Mucosa of gallbladder (tissue), 1 donor: ENCODE measurements at regions not wholly inside any gene's neighbourhood (a gene's known extent, or its start where the extent isn't known, plus 50 kb on each side); places are given as distances from the start of the nearest gene placed in this dataset.
"Not testable (repeated sequence)": the region's sequence is repeated elsewhere in the genome, so short reads cannot be mapped to it uniquely, and the experiment has no call there.

Experiments used
- DNase-seq: peaks from one replicate; pipeline ENCODE4 v3.0.0-alpha.2; 2020; ENCODE audit warnings: low spot score
- donor health status: DM: no; HTN: no; CAD: no.

DNA sequence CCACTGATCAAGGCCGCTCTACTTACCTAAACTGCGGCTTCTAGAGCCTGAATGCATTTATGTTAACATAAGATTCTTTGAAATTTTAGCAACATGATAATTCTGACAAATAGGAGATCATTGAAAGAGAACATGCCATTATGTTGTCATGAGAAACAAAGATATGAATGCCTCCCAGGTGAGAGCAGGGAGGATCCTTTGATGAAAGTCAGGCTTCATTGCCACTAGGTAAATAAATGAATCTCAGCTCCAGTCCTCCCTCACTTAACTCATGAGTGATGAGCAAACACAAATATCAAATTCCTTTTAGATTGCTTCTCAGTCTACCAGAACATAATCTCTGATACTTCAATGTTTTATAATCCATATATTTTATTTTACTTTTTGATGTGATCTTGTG is 463.2 kb upstream of the CDH7 start:
- DNase-seq = no peak

DNA sequence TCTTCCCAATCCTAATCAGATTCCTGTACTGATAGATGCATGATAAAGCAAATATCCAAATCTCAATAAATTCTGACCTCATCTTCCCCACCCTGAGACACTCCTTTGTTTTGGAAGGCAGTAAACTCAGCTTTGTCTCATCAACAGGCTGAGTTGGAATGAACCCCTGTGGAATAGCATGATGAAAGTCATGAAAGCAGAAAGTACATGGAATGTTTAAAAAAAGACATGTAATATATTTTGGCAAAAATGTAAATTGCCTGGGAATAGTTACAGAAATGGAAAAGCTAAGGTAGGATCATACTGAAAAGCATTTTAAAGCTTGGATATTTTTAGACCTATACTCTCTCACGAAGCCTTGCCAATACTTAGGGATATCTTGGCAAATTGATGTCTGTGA is 468.7 kb upstream of the CDH7 start:
- DNase-seq = no peak

DNA sequence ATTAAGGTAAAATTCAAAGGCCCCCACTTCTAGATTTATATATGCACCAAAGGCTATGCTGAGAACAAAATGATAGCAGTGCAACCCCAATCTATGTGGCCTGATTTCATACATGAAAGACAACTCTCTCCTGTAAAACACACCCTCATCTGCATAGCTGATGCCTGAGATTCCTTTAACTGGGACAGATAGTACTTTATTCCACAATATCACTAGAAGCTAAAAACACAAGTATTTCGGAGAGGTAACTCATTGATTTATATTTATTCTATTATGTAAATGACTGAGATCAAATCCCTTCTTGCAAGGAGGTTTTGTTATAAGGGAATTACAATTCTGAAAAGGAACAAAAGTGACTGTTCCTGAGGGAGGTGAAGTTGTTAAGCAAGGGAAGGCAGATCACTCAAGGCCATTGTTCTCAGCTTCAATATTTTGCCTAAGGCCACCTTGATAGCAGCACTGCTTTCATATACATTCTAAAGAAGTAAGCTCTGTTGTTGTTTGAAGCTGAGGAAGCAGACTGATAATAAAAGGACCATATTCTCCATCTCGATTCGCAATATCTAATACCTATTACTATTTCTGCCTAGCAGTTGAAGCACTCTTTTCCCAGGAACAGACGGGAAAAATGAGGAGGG is 471.0 kb upstream of the CDH7 start:
- DNase-seq = no peak

DNA sequence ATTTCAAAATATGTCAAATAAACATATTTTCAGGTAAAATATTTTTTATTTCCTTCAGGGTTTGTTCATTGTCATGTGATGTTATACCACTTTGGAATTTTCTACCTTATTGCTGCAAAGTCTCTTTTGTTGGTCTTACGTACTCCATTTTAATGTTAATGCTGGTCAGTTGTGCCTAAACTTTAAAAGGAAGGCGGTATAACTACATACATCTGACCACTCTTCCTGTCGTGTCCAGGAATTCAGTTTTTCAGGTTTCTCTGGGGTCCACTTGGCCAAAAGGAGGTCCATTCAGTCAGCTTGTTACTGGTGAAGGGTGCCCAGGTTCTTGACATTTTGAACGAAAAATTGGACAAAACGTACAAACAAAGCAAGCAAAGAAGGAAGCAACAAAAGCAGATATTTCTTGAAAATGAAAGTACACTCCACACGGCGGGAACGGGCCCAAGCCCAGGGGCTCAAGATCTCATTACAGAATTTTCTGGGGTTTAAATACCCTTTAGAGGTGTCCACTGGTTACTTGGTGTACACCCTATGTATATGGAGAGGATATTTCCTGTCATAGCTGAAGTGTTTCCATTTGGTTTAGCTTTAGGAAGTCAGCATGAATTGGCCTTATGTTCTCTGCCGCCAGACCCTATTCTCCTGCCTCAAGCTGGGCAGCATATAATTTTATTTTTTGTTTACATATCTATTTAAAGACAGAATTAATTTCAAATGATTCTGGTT is 471.7 kb upstream of the CDH7 start:
- DNase-seq = no peak

DNA sequence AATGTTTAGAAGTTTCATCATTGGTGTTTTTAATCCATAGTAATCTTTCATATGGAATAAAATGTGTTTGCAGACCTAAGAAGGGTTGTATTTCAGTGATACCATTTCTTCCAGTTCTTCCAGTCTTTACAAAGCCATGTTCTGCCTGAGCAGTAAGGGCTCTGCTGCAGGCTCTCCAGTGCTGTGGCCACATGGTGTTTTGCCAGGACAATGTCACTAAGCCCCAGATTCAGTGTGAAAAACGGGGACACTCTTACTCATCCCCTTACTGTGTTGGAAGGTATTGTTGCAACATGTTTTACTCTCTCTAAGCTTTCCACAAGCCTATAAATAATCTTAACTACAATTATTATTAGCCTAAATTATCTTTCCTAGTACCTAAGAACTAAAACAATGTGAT is 481.4 kb upstream of the CDH7 start:
- DNase-seq = no peak

DNA sequence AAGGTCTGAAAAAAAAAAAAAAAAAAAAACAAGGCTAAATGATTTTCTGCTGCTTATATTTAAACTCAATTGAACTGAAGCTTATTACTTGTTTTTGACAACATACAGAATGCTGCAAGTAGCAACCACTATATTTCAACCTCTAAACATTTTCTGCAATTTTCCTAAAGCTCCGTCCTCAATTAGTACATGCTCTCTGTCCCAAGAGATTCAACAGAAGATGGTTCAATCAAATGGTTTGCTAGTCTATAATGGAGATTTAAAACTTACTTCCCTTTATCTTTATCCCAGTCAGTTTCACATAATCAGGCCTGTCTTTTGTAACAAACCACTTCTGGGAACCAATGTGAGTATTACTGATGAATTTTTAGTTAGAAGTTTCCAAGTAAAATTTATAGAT is 485.1 kb upstream of the CDH7 start:
- DNase-seq = no peak

DNA sequence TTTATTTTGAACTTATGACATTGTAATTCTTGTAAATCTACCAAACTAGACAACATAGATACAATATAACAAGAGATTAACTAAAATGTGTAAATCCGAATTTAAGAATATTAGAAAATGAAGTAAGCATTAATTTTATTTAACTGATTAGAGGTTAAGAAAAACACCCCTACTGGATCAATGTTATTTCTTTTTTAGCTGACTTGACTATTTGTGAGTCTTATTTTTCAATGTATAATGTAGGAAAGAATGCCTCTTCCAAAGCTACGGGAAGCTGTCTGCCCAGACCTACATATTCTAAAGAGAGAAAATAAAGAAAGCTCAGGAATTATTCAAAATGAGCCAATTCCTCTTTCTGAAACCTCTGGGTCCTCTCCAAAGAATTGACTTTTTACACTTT is 490.8 kb upstream of the CDH7 start:
- no peak for DNase-seq

DNA sequence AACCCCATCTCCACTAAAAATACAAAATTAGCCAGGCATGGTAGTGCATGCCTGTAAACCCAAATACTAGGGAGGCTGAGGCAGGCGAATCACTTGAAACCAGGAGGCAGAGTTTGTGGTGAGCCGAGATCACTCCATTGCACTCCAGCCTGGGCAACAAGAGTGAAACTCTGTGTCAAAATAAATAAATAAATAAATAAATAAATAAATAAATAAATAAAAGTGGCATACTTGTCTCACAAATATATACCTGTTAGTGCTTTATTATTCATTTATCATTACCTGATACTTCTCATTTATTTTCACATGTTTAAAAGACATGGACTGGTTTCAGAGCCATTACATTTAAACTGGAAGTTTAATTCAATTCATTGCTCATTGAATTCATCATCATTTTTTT is 491.4 kb upstream of the CDH7 start:
- DNase-seq = no peak

DNA sequence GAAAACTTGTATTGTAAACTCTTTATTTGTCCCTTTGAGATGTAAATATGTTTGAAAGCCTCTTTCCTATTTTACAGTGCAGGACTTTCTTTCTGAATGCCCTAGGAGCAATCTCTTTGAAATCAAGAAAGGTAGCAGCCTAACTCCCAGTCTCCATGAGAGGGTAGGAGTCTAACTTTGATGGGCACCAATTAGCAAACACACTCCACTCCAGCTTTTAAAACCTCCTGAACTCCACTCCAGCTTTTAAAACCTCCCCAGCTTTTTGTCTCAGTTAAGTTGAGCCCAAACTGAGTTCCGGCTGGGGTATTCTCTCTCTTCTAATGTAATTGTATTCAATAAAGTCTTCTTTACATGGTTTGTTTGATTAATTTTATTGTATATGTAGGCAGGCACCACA is 493.7 kb upstream of the CDH7 start:
- no peak for DNase-seq

DNA sequence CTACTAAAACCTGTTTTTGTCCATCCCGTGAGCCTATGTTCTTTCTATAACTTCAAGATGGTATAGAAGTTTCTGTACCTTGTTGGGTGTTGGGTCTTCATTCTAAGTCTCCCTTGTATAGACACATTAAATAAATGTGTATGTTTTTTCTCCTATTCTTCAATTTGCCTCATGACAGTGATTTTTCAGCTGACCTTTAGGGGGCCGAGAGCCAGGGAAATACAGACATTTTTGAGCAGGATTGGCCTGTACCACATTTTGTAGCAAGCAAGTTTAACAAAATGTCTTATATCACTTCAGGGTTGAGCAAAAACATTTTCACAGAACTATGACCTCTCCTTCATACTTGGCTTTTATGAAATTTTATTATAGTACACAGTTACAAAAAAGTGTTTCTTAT is 495.4 kb upstream of the CDH7 start:
- DNase-seq = no peak

DNA sequence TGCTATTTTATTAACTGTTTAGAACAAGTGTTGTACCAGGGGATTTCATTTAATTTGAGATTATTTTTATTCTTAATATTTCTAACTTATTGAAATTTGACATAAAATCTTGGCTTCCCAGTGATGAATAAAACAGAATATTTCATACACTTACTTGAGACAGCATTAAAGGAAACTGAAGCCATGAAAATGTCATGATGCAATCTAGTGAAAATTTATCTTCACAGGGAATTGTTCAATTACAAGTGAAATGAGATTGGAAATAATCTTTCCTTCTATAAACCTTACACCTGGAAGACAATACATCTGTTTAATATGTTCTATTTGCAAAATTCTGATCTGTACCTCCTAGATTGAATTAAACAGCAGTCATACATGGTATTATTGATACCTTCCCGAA is 511.0 kb upstream of the CDH7 start:
- DNase-seq = no peak

DNA sequence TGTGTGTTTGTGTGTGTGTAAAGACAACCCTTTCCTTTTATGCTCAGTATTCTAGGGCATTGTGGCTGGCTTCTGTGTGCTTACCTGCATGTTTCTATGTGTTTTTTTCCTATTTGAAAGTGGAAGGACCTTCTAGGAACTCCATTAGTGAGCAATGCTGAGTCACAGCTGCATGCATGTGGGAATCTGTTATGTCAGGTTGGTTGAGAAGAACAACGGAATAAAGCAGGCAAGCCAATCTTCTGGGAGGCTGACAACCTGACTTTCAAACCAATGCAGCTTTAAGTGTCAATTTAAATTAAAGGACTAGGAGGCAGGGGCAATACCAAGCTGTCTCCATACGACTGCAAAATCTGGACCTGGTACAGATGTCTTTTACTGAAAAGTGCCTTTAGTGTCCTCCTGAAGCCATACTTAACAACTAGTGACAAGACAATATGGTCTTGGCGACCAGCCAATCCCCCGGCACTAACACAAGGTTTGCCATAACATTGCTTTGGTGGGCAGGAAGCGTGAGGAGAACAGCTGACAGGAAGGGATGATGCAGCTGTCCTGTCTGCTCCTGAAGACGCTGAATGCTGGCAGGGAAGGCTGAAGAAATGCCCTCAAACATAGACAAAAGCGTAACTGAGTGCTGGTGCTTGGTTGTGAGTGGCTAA is 514.7 kb upstream of the CDH7 start:
- no peak for DNase-seq

DNA sequence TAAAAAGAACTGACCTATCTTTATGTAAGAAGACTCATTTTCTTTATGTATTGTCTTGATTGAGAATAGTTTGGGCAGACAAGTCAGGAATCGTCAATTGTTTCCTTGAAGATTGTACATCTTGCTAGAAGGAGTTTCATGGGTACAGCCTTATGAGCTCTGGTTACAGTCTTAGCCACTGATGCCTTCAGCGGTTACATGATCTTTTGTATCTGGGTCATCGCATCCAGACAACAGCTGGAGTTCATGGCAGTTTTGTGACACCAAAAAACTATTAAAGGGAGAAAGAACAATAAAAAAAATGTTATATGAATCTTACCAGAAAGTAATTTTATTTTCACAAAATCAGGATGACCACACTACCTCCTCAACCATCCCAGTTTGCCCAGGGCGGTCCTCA is 520.5 kb upstream of the CDH7 start:
- DNase-seq = no peak

DNA sequence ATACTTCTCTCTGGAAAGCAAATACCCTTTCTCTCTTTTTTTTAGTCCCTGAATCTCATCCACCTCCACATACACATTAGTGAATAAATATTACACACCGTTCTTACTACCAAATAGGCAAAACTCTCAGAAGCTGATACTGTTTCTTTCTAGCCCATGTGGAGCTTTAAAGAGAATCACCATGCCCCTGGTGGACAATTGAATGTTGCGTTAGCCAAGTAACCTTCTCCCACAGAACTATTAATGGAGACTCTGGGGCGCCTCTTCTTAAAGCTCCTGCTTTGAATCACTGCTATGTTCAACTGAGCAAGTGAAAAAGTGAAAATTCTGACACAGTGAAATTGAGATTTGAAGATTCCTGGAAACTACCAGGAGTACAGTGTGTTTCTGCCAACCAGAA is 522.8 kb upstream of the CDH7 start:
- DNase-seq = no peak

DNA sequence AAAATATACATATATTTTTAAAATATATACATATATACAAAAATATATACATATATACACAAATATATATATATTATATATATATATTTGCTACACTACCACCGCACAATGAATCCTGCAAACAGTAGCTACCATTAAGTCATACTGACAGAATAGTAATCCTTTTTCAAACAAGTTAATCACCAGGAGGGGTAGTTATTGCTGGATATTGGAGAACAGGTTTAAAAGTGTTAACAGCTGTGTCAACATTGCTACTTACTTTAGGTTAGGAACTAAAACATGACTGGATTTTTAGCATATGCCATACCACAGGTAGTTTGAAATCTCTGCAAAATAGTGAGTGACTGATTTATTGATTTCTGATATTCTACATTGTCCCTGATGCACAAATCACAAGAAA is 529.1 kb upstream of the CDH7 start:
- DNase-seq = no peak

DNA sequence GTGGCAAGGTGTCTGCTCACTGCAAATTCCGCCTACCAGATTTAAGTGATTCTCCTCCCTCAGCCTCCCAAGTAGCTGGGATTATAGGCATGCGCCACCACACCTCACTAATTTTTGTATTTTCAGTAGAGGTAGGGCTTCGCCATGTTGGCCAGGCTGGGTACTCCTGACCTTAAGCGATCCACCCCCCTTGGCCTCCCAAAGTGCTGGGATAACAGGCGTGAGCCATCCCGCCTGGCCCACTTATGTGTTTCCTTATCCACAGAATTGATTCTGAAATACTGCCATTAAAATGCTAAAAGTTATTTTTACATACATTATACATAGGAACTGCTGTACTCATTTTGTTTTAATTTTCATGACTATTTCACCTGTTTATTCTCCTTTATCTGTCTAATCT is 529.7 kb upstream of the CDH7 start:
- no peak for DNase-seq

DNA sequence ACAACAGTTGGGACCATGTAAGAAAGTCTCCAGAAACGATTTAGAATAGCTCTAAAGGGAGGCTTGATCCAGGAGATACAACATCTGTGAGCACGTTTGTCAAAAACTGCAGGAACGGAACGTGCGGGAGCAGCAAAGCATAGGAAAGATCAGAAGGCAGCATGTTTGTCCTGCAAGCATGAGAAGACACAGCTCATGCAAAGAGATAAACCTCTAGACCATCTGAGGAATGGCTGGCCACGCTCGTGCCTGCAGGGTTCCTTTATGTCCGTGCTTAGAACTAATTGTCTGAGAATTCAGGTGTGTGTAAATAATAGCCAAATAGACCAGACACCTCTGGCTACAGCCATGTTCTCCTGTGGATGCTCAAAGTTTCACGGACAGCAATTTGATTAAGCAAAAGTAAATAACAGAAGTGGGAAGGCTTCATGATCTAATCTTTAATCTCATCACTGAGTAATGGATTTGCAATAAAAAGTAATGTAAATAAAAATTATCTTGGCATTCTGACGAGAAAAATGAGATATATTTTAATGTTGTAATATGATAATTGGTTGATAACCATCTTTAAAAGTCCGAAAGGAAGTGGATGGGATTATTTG is 534.8 kb upstream of the CDH7 start:
- DNase-seq = no peak

DNA sequence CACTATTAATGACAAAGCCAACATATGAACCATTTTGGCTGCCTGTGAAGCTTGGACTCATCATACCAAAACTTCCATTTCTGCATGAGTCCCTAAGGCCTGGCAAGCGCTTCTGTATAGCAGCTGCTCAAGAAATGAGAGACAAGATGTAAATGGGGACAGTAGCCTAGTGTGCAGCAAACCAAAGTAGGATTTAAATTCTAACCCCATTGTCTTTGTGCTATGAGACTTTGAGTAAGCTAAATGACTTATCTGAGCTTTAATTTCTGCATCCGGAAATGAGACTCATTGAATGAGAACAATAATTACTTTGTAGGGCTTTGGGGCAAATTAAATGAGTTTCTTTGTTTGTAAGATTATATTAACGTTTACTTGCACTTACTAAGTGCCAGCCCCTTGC is 536.4 kb upstream of the CDH7 start:
- no peak for DNase-seq

DNA sequence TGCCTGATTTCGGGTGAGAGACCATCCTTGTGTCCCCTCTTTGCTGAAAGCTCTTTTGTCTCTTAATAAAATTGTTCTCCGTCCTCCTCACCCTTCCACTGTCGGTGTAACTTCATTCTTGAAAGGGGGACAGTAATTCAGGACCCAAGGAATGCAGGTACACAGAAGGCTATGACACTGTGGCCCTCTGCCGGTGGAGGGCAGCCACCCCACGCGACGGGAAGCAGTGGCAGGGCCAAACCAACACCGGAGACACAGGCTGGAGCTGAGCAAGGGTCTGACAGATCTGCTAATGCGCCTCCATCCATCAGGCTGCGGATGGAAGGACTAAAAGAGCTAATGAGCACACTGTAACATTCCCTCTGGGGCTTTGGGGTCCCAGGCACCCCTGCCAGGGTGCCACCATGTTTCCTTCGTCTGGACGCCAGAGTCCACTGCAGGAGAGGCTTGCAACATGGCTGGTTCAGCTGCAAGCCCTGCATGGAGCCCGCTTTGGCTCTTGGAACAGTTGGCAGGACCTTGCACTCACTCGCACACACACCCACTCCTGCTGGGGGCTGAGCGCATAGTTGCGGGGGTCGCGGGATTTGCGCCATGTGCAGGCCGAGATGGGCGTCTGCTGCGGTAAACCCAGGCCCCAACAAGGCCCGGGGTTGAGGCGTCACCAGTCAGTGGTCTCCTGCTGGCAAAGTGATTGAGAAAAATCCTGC is 544.1 kb upstream of the CDH7 start:
- no peak for DNase-seq

DNA sequence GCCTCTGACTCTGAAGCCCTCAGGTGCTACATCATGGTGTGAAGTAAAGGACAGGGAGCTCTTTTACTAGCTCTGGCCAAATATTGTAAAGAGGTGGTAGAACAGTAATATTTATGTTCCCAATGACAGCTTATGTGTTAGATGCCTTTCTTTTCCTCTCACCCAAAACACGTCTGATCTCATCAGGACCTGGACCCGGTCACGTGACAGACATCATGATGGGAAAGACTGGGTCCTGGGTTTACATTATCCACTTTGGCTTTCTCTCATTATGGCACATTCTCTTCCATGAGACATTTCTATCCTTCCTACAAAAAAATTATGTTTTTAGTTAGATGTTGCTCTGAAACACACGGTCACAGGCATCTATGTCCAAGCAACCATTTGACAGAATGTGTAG is 548.7 kb upstream of the CDH7 start:
- DNase-seq = no peak

DNA sequence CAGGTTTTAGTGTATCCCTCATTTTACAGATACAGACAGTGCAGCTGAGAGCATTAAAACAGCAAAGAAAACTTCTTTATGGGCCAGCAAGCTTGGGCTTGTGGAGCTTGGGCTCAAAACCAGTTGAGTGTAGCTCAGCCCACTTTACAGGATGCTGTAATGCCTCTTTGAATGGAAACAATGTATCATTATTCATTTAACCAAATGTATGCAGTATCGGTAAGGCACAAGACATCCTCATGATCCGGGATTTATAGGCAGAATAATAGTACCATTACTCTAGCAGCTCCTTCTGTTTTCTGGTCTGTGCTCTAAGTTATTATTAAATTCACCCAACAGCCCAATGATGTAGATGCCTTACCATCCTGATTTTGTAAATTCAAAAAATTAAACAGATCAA is 575.1 kb upstream of the CDH7 start:
- DNase-seq = no peak

DNA sequence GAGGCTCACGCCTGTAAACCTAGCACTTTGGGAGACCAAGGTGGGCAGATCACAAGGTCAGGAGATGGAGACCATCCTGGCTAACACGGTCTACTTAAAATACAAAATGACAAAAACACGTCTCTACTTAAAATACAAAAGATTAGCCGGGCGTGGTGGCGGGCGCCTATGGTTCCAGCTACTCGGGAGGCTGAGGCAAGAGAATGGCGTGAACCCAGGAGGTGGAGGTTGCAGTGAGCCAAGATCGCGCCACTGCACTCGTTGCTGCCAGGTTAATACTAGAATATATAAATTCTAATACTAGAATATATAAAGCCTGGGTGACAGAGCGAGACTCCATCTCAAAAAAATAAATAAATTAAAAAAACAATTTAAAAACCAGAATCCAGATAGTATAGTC is 588.7 kb upstream of the CDH7 start:
- not testable (repeated sequence) for DNase-seq
